Trophoblast cell (in vitro differentiated cells and primary cell): ENCODE measurements at regions not wholly inside any gene's neighbourhood (a gene's known extent, or its start where the extent isn't known, plus 50 kb on each side); places are given as distances from the start of the nearest gene placed in this dataset.
A peak's percentile ranks its signal among the peaks of the same experiment; 100 is the strongest.
"Not testable (repeated sequence)": the region's sequence is repeated elsewhere in the genome, so short reads cannot be mapped to it uniquely, and the experiment has no call there.

Source experiments
- DNase-seq, 2 donors: peaks; one replicate each; pipeline ENCODE4 v3.0.0-alpha.2; 2016
- H2AFZ ChIP-seq: 2 replicates; pipeline ENCODE4 v1.6.1; 2013; ENCODE audit warnings: low read length, moderate library complexity, mild to moderate bottlenecking; ENCODE audit not compliant: insufficient read depth, poor library complexity
- H2AK5ac ChIP-seq: 2 replicates; pipeline ENCODE4 v1.6.1; 2013; ENCODE audit warnings: mild to moderate bottlenecking, low read length
- H2BK120ac ChIP-seq: 2 replicates; pipeline ENCODE4 v1.6.1; 2013; ENCODE audit warnings: low read length, mild to moderate bottlenecking, moderate library complexity; ENCODE audit not compliant: insufficient read depth, poor library complexity
- H2BK12ac ChIP-seq: 2 replicates; pipeline ENCODE4 v1.6.1; 2013; ENCODE audit warnings: mild to moderate bottlenecking, low read length, moderate library complexity
- H2BK5ac ChIP-seq: 2 replicates; pipeline ENCODE4 v1.6.1; 2013; ENCODE audit warnings: low read length, low read depth, moderate library complexity, mild to moderate bottlenecking; ENCODE audit not compliant: poor library complexity
- H3K14ac ChIP-seq: 2 replicates; pipeline ENCODE4 v1.6.1; 2013; ENCODE audit warnings: mild to moderate bottlenecking, low read length
- H3K18ac ChIP-seq: 2 replicates; pipeline ENCODE4 v1.6.1; 2013; ENCODE audit warnings: mild to moderate bottlenecking, low read length
- H3K23ac ChIP-seq: 2 replicates; pipeline ENCODE4 v1.6.1; 2013; ENCODE audit warnings: low read length
- H3K27ac ChIP-seq: 2 replicates; pipeline ENCODE4 v1.5.1; 2013; ENCODE audit warnings: low read depth, mild to moderate bottlenecking, inconsistent platforms, low read length, moderate library complexity
- H3K27me3 ChIP-seq: 2 replicates; pipeline ENCODE4 v1.6.1; 2013; ENCODE audit warnings: inconsistent platforms, mild to moderate bottlenecking, low read length, moderate library complexity; ENCODE audit not compliant: insufficient read depth
- H3K36me3 ChIP-seq, 2 experiments: 1 replicate in 1 of 2; 2 replicates in 1 of 2; pipeline ENCODE4 v1.6.1; 2013; ENCODE audit warnings: low read length in 2 of 2, mild to moderate bottlenecking in 2 of 2, moderate library complexity in 1 of 2; ENCODE audit not compliant: insufficient read depth in 2 of 2, control insufficient read depth in 1 of 2
- H3K4ac ChIP-seq: 2 replicates; pipeline ENCODE4 v1.6.1; 2013; ENCODE audit warnings: low read depth, mild to moderate bottlenecking, low read length, moderate library complexity
- H3K4me1 ChIP-seq, 2 experiments: 1 replicate in 1 of 2; 2 replicates in 1 of 2; pipeline ENCODE4 v1.6.1; 2013; ENCODE audit warnings: low read length in 2 of 2, mild to moderate bottlenecking in 2 of 2, moderate library complexity in 1 of 2; ENCODE audit not compliant: insufficient read depth in 2 of 2, control insufficient read depth in 1 of 2
- H3K4me2 ChIP-seq: 2 replicates; pipeline ENCODE4 v1.6.1; 2013; ENCODE audit warnings: inconsistent platforms, mild to moderate bottlenecking, low read length, moderate library complexity
- H3K4me3 ChIP-seq: 2 replicates; pipeline ENCODE4 v1.5.1; 2013; ENCODE audit warnings: mild to moderate bottlenecking, low read depth, low read length, inconsistent platforms
- H3K79me1 ChIP-seq: one replicate; pipeline ENCODE4 v1.6.1; 2013; ENCODE audit warnings: low read length
- H3K79me2 ChIP-seq: 2 replicates; pipeline ENCODE4 v1.6.1; 2013; ENCODE audit warnings: low read length, mild to moderate bottlenecking; ENCODE audit not compliant: control insufficient read depth, insufficient read depth, poor library complexity
- H3K9ac ChIP-seq: 2 replicates; pipeline ENCODE4 v1.6.1; 2013; ENCODE audit warnings: mild to moderate bottlenecking, low read length
- H3K9me3 ChIP-seq: 2 replicates; pipeline ENCODE4 v1.6.1; 2013; ENCODE audit warnings: low read depth, mild to moderate bottlenecking, control low read depth, inconsistent platforms, low read length; ENCODE audit not compliant: insufficient read depth
- H4K12ac ChIP-seq: 2 replicates; pipeline ENCODE4 v1.6.1; 2013; ENCODE audit warnings: low read depth, mild to moderate bottlenecking, low read length, moderate library complexity
- H4K8ac ChIP-seq: 2 replicates; pipeline ENCODE4 v1.6.1; 2013; ENCODE audit warnings: low read depth, mild to moderate bottlenecking, low read length, moderate library complexity
- H4K91ac ChIP-seq: one replicate; pipeline ENCODE4 v1.6.1; 2013; ENCODE audit warnings: low read depth, mild to moderate bottlenecking, low read length, moderate library complexity
- WGBS: extraction: QIAGEN DNeasy Blood & Tissue Kit; methylation state at CpG from one replicate; pipeline ENCODE4 v1.1.7; 2013; ENCODE audit warnings: missing lambda C conversion rate; ENCODE audit not compliant: insufficient read length, insufficient coverage; ENCODE audit errors: extremely low coverage; 5-methylcytosine and 5-hydroxymethylcytosine counted together

DNA sequence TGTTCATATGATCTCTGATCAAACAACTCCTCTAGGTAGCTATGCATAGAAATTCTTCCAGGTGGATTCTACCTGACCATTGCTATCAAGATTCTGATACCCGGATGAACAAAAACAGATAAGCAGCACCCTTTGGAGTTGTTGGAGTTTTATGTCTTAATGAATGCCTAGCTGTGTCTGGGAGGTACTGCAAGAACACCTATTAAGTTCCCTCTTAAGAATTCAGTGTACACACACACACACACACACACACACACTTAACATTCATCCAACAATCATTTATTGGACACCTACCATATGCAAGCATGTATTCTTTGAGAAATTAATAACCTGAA is 58.1 kb upstream of the FNDC3B start:
- no peak overlapping the region for H3K27ac ChIP-seq
- no peak overlapping the region for H3K9ac ChIP-seq
- no peaks in the 10 kb centered on the region for H3K27me3 ChIP-seq
- H2BK5ac ChIP-seq: no peak overlapping the region
- H2BK12ac ChIP-seq: no peak overlapping the region
- no peak overlapping the region for H4K12ac ChIP-seq
- WGBS: no CpG with 5 or more reads among the region's 1 CpG
- no peak overlapping the region for H3K23ac ChIP-seq
- no peak overlapping the region for H3K18ac ChIP-seq
- H2AFZ ChIP-seq: no peak overlapping the region
- no peak overlapping the region for H2AK5ac ChIP-seq
- H3K4me2 ChIP-seq: no peak overlapping the region
- no peak overlapping the region for H3K4ac ChIP-seq
- no peak overlapping the region for H3K4me3 ChIP-seq
- no peak overlapping the region for H4K8ac ChIP-seq
- no peaks in the 10 kb centered on the region for H3K36me3 ChIP-seq
- no peaks in the 10 kb centered on the region for H3K9me3 ChIP-seq
- H3K79me2 ChIP-seq: no peaks in the 10 kb centered on the region
- no peak overlapping the region for H4K91ac ChIP-seq
- H2BK120ac ChIP-seq: no peak overlapping the region
- no peak overlapping the region for H3K14ac ChIP-seq
- H3K79me1 ChIP-seq: no peaks in the 10 kb centered on the region
- DNase-seq: peak in 1 of 2 donors; percentile 72
- H3K4me1 ChIP-seq: peaks cover 0 to 3% of the 10 kb centered on the region in 2 experiments

DNA sequence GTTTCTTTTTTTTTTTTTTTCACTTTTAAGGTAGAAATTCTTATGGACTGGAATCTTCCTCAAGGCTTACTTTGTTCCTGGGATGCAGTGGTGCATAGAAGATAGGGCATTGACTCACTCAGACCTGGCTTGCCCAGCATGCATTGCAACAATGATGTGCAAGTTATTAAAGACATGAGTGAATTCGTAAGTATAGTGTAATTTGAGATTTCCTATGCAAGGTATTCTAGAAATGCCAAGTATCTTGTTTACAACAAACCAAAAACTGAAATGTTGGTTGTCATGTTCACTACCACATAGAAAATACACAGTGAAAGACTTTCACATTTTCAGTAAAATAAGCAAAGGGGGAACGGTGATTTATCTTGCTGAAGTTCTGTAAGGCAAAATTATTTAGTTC is 56.5 kb upstream of the FNDC3B start:
- Histone ChIP-seq H4K8ac (no peak overlapping the region), H2AFZ (no peak overlapping the region), H3K23ac (no peak overlapping the region), H3K36me3 (no peaks in the 10 kb centered on the region), H3K14ac (no peak overlapping the region), H3K27ac (no peak overlapping the region), H4K91ac (no peak overlapping the region), H4K12ac (no peak overlapping the region), H3K9me3 (no peaks in the 10 kb centered on the region), H3K27me3 (no peaks in the 10 kb centered on the region), H2BK120ac (no peak overlapping the region), H2BK5ac (no peak overlapping the region), H3K4me1 (peaks cover 0 to 3% of the 10 kb centered on the region in 2 experiments), H3K4ac (no peak overlapping the region), H2AK5ac (no peak overlapping the region), H3K4me3 (no peak overlapping the region), H3K79me1 (no peaks in the 10 kb centered on the region), H2BK12ac (no peak overlapping the region), H3K79me2 (no peaks in the 10 kb centered on the region), H3K18ac (no peak overlapping the region), H3K4me2 (no peak overlapping the region), H3K9ac (no peak overlapping the region)
- DNase-seq: peak; percentile 77 to 92
- no CpG with 5 or more reads among the region's 2 CpGs for whole genome bisulfite sequencing

DNA sequence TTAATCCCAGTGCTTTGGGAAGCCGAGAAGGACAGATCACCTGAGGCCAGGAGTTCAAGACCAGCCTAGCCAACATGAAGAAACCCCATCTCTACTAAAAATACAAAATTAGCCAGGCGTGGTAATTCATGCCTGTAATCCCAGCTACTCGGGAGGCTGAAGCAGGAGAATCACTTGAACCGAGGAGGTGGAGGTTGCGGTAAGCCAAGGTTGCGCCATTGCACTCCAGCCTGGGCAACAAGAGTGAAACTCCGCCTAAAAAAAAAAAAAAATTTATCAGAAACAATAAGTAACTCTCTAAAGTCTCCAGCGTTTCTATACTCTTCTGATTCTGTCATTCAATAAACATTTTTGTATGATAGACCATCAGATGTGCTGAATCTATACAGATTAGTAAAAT is 55.7 kb upstream of the FNDC3B start:
- not testable (repeated sequence) for DNase-seq, H3K4me3 ChIP-seq, H4K91ac ChIP-seq, H2AFZ ChIP-seq, H4K12ac ChIP-seq, H3K27ac ChIP-seq, H4K8ac ChIP-seq, H3K14ac ChIP-seq, H3K27me3 ChIP-seq, H3K23ac ChIP-seq, H3K79me1 ChIP-seq, H2BK5ac ChIP-seq, H2AK5ac ChIP-seq, H3K4me1 ChIP-seq, H3K36me3 ChIP-seq, H3K4ac ChIP-seq, H2BK12ac ChIP-seq, H3K4me2 ChIP-seq, H3K79me2 ChIP-seq, H3K9me3 ChIP-seq, H2BK120ac ChIP-seq, H3K18ac ChIP-seq, H3K9ac ChIP-seq
- WGBS: no CpG with 5 or more reads among the region's 8 CpGs

DNA sequence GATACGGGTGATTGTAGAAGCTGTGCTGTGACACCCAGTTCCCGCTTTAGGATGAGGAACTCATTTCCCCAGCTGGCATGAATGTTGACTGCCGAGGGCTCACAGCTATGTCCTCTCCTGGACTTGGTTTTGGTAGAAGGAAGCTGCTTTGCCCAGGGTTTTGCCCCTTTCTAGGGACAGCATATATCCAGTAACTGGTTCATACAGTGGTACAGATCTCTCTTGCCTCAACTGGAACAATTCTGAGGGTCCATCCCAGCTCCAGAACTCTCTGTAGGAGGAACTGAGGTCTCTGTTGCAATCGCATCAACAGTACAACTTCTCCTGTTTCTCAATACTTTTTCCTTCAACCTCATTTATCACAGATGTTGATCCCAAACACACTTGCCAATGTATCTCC is 54.5 kb upstream of the FNDC3B start:
- WGBS: no CpG with 5 or more reads among the region's 4 CpGs
- Histone ChIP-seq H3K4me1 (peaks cover 0 to 3% of the 10 kb centered on the region in 2 experiments), H2BK12ac (no peak overlapping the region), H3K27me3 (no peaks in the 10 kb centered on the region), H3K79me1 (no peaks in the 10 kb centered on the region), H3K14ac (no peak overlapping the region), H2AK5ac (no peak overlapping the region), H3K9ac (no peak overlapping the region), H3K4ac (no peak overlapping the region), H3K79me2 (no peaks in the 10 kb centered on the region), H4K12ac (no peak overlapping the region), H3K23ac (no peak overlapping the region), H2BK120ac (no peak overlapping the region), H3K27ac (no peak overlapping the region), H3K9me3 (no peaks in the 10 kb centered on the region), H4K91ac (no peak overlapping the region), H2AFZ (no peak overlapping the region), H4K8ac (no peak overlapping the region), H3K4me3 (no peak overlapping the region), H3K4me2 (no peak overlapping the region), H2BK5ac (no peak overlapping the region), H3K18ac (no peak overlapping the region), H3K36me3 (no peaks in the 10 kb centered on the region)
- DNase-seq: no peak
